ENCODE measurements at regions not wholly inside any gene's neighbourhood (a gene's known extent, or its start where the extent isn't known, plus 50 kb on each side); places are given as distances from the start of the nearest gene placed in this dataset.
"Not testable (repeated sequence)": the region's sequence is repeated elsewhere in the genome, so short reads cannot be mapped to it uniquely, and the experiment has no call there.

- H3K4me1 ChIP-seq = no peaks in the 10 kb centered on the region
- TF ChIP-seq CTCF (IDR thresholded peaks at IDR 0.05 in 4 of 5, conservative IDR thresholded peaks at IDR 0.05 in 1 of 5) (no peak), POLR2A (IDR thresholded peaks at IDR 0.05) (no peak)
- no peak overlapping the region for H3K4me3 ChIP-seq
- DNase-seq = no peak
- no peaks in the 10 kb centered on the region for H3K9me3 ChIP-seq
- intact Hi-C loops (cut with DNase I; ENCODE audit: low total_unique reads) (no loop called here), in situ Hi-C loops (cut with MboI; ENCODE audit: low sequenced_read_pairs in 4 of 4) (no loop called here)
- no peaks in the 10 kb centered on the region for H3K27me3 ChIP-seq
- no peak overlapping the region for H3K27ac ChIP-seq
- no peaks in the 10 kb centered on the region for H3K36me3 ChIP-seq
- ATAC-seq = no peak
Measured at GRCh38 chr19:28615966-28616365, 597.0 kb downstream of the UQCRFS1 start.

GRCh38 chr19:28615546-28615916, 597.4 kb downstream of the UQCRFS1 start:
- Histone ChIP-seq H3K27me3 (no peaks in the 10 kb centered on the region), H3K9me3 (no peaks in the 10 kb centered on the region), H3K4me1 (no peaks in the 10 kb centered on the region), H3K4me3 (no peak overlapping the region), H3K36me3 (no peaks in the 10 kb centered on the region), H3K27ac (no peak overlapping the region)
- no peak for TF ChIP-seq CTCF (IDR thresholded peaks at IDR 0.05 in 4 of 5, conservative IDR thresholded peaks at IDR 0.05 in 1 of 5)
- no peak for TF ChIP-seq POLR2A (IDR thresholded peaks at IDR 0.05)
- no peak for DNase-seq
- ATAC-seq = no peak
- intact Hi-C loops (cut with DNase I; ENCODE audit: low total_unique reads) (no loop called here), in situ Hi-C loops (cut with MboI; ENCODE audit: low sequenced_read_pairs in 4 of 4) (no loop called here)

- Histone ChIP-seq H3K9me3 (no peaks in the 10 kb centered on the region), H3K4me3 (no peak overlapping the region), H3K4me1 (no peaks in the 10 kb centered on the region), H3K27ac (no peak overlapping the region), H3K27me3 (no peaks in the 10 kb centered on the region), H3K36me3 (no peaks in the 10 kb centered on the region)
- no peak for TF ChIP-seq CTCF (IDR thresholded peaks at IDR 0.05 in 4 of 5, conservative IDR thresholded peaks at IDR 0.05 in 1 of 5)
- TF ChIP-seq POLR2A (IDR thresholded peaks at IDR 0.05) = no peak
- intact Hi-C loops (cut with DNase I; ENCODE audit: low total_unique reads) = no loop called here
- DNase-seq (no peak), ATAC-seq (no peak)
- in situ Hi-C loops (cut with MboI; ENCODE audit: low sequenced_read_pairs in 4 of 4) = no loop called here
Measured at GRCh38 chr19:28614634-28615545, 598.1 kb downstream of the UQCRFS1 start.

GRCh38 chr19:28612275-28612769, 600.6 kb downstream of the UQCRFS1 start:
- DNase-seq (no peak), ATAC-seq (no peak)
- Histone ChIP-seq H3K4me3 (no peak overlapping the region), H3K9me3 (no peaks in the 10 kb centered on the region), H3K4me1 (no peaks in the 10 kb centered on the region), H3K27me3 (no peaks in the 10 kb centered on the region), H3K36me3 (no peaks in the 10 kb centered on the region), H3K27ac (no peak overlapping the region)
- TF ChIP-seq CTCF (IDR thresholded peaks at IDR 0.05 in 4 of 5, conservative IDR thresholded peaks at IDR 0.05 in 1 of 5) (no peak), POLR2A (IDR thresholded peaks at IDR 0.05) (no peak)
- in situ Hi-C loops (cut with MboI; ENCODE audit: low sequenced_read_pairs in 4 of 4) (no loop called here), intact Hi-C loops (cut with DNase I; ENCODE audit: low total_unique reads) (no loop called here)

- H3K9me3 ChIP-seq; intact Hi-C loops (cut with DNase I; ENCODE audit: low total_unique reads); H3K36me3 ChIP-seq; H3K27ac ChIP-seq; H3K4me3 ChIP-seq; ATAC-seq; H3K27me3 ChIP-seq; H3K4me1 ChIP-seq; in situ Hi-C loops (cut with MboI; ENCODE audit: low sequenced_read_pairs in 4 of 4); DNase-seq: not testable (repeated sequence)
Measured at GRCh38 chr19:28611227-28611914, 601.6 kb downstream of the UQCRFS1 start.

Data from gastrocnemius medialis (tissue), 4 donors.